ENCODE measurements at regions not wholly inside any gene's neighbourhood (a gene's known extent, or its start where the extent isn't known, plus 50 kb on each side); places are given as distances from the start of the nearest gene placed in this dataset.

GRCh38 chr2:79368116-79368630, 144.7 kb upstream of the CTNNA2 start:
- Histone ChIP-seq H2AK5ac (ENCODE audit: low read length) (no peak overlapping the region), H3K4me2 (ENCODE audit: low read length) (no peak overlapping the region), H2BK12ac (ENCODE audit: low read length) (no peak overlapping the region), H2BK5ac (ENCODE audit: low read depth, low read length, poor library complexity) (no peak overlapping the region), H3K79me1 (ENCODE audit: low read length) (no peaks in the 10 kb centered on the region), H3K4ac (ENCODE audit: low read depth, low read length) (no peak overlapping the region), H2BK120ac (ENCODE audit: insufficient read depth, low read length, poor library complexity) (no peak overlapping the region), H3K4me1 (ENCODE audit: control insufficient read depth in 1 of 2, insufficient read depth in 2 of 2, low read length in 2 of 2) (no peaks in the 10 kb centered on the region), H3K18ac (ENCODE audit: low read length) (no peak overlapping the region), H3K27ac (ENCODE audit: low read depth, low read length) (no peak overlapping the region), H4K8ac (ENCODE audit: low read depth, low read length) (no peak overlapping the region), H3K9ac (ENCODE audit: low read length) (no peak overlapping the region), H3K4me3 (ENCODE audit: low read depth, low read length) (no peak overlapping the region), H3K27me3 (ENCODE audit: insufficient read depth, low read length) (no peaks in the 10 kb centered on the region), H3K9me3 (ENCODE audit: insufficient read depth, low read depth, low read length) (no peaks in the 10 kb centered on the region), H3K23ac (ENCODE audit: low read length) (no peak overlapping the region), H3K14ac (ENCODE audit: low read length) (no peak overlapping the region), H4K12ac (ENCODE audit: low read depth, low read length) (no peak overlapping the region), H2AFZ (ENCODE audit: insufficient read depth, low read length, poor library complexity) (no peak overlapping the region), H3K79me2 (ENCODE audit: control insufficient read depth, insufficient read depth, low read length, poor library complexity) (no peaks in the 10 kb centered on the region), H3K36me3 (ENCODE audit: control insufficient read depth in 1 of 2, insufficient read depth in 2 of 2, low read length in 2 of 2) (no peaks in the 10 kb centered on the region), H4K91ac (ENCODE audit: low read depth, low read length) (no peak overlapping the region)
- no CpG with 5 or more reads among the region's 5 CpGs for WGBS (ENCODE audit: extremely low coverage, insufficient coverage, insufficient read length)
- no peak for DNase-seq

GRCh38 chr2:79359419-79359818, 153.4 kb upstream of the CTNNA2 start:
- Histone ChIP-seq H4K8ac (ENCODE audit: low read depth, low read length) (no peak overlapping the region), H3K36me3 (ENCODE audit: control insufficient read depth in 1 of 2, insufficient read depth in 2 of 2, low read length in 2 of 2) (no peaks in the 10 kb centered on the region), H3K27ac (ENCODE audit: low read depth, low read length) (no peak overlapping the region), H3K4me3 (ENCODE audit: low read depth, low read length) (no peak overlapping the region), H3K18ac (ENCODE audit: low read length) (no peak overlapping the region), H3K4ac (ENCODE audit: low read depth, low read length) (no peak overlapping the region), H3K9me3 (ENCODE audit: insufficient read depth, low read depth, low read length) (no peaks in the 10 kb centered on the region), H3K9ac (ENCODE audit: low read length) (no peak overlapping the region), H3K14ac (ENCODE audit: low read length) (no peak overlapping the region), H3K23ac (ENCODE audit: low read length) (no peak overlapping the region), H2BK12ac (ENCODE audit: low read length) (no peak overlapping the region), H3K79me2 (ENCODE audit: control insufficient read depth, insufficient read depth, low read length, poor library complexity) (no peaks in the 10 kb centered on the region), H2BK5ac (ENCODE audit: low read depth, low read length, poor library complexity) (no peak overlapping the region), H2AFZ (ENCODE audit: insufficient read depth, low read length, poor library complexity) (no peak overlapping the region), H2AK5ac (ENCODE audit: low read length) (no peak overlapping the region), H3K27me3 (ENCODE audit: insufficient read depth, low read length) (no peaks in the 10 kb centered on the region), H4K12ac (ENCODE audit: low read depth, low read length) (no peak overlapping the region), H3K79me1 (ENCODE audit: low read length) (no peaks in the 10 kb centered on the region), H4K91ac (ENCODE audit: low read depth, low read length) (no peak overlapping the region), H2BK120ac (ENCODE audit: insufficient read depth, low read length, poor library complexity) (no peak overlapping the region), H3K4me1 (ENCODE audit: control insufficient read depth in 1 of 2, insufficient read depth in 2 of 2, low read length in 2 of 2) (no peaks in the 10 kb centered on the region), H3K4me2 (ENCODE audit: low read length) (no peak overlapping the region)
- WGBS (ENCODE audit: extremely low coverage, insufficient coverage, insufficient read length), result no CpG with 5 or more reads among the region's 2 CpGs
- no peak for DNase-seq

GRCh38 chr2:79355569-79355968, 157.3 kb upstream of the CTNNA2 start:
- Histone ChIP-seq H3K4me1 (ENCODE audit: control insufficient read depth in 1 of 2, insufficient read depth in 2 of 2, low read length in 2 of 2) (no peaks in the 10 kb centered on the region), H3K79me1 (ENCODE audit: low read length) (no peaks in the 10 kb centered on the region), H2BK12ac (ENCODE audit: low read length) (no peak overlapping the region), H3K4me2 (ENCODE audit: low read length) (no peak overlapping the region), H3K18ac (ENCODE audit: low read length) (no peak overlapping the region), H3K79me2 (ENCODE audit: control insufficient read depth, insufficient read depth, low read length, poor library complexity) (no peaks in the 10 kb centered on the region), H3K9ac (ENCODE audit: low read length) (no peak overlapping the region), H3K4me3 (ENCODE audit: low read depth, low read length) (no peak overlapping the region), H2BK120ac (ENCODE audit: insufficient read depth, low read length, poor library complexity) (no peak overlapping the region), H2AK5ac (ENCODE audit: low read length) (no peak overlapping the region), H3K27me3 (ENCODE audit: insufficient read depth, low read length) (no peaks in the 10 kb centered on the region), H3K27ac (ENCODE audit: low read depth, low read length) (no peak overlapping the region), H3K14ac (ENCODE audit: low read length) (no peak overlapping the region), H4K12ac (ENCODE audit: low read depth, low read length) (no peak overlapping the region), H4K91ac (ENCODE audit: low read depth, low read length) (no peak overlapping the region), H3K4ac (ENCODE audit: low read depth, low read length) (no peak overlapping the region), H2AFZ (ENCODE audit: insufficient read depth, low read length, poor library complexity) (no peak overlapping the region), H3K9me3 (ENCODE audit: insufficient read depth, low read depth, low read length) (no peaks in the 10 kb centered on the region), H3K36me3 (ENCODE audit: control insufficient read depth in 1 of 2, insufficient read depth in 2 of 2, low read length in 2 of 2) (no peaks in the 10 kb centered on the region), H3K23ac (ENCODE audit: low read length) (no peak overlapping the region), H2BK5ac (ENCODE audit: low read depth, low read length, poor library complexity) (no peak overlapping the region), H4K8ac (ENCODE audit: low read depth, low read length) (no peak overlapping the region)
- WGBS (ENCODE audit: extremely low coverage, insufficient coverage, insufficient read length), result no CpG with 5 or more reads among the region's 1 CpG
- no peak for DNase-seq

GRCh38 chr2:79327460-79327859, 167.9 kb upstream of the REG3A start:
- Histone ChIP-seq H4K8ac (ENCODE audit: low read depth, low read length) (no peak overlapping the region), H3K27ac (ENCODE audit: low read depth, low read length) (no peak overlapping the region), H3K27me3 (ENCODE audit: insufficient read depth, low read length) (no peaks in the 10 kb centered on the region), H3K79me1 (ENCODE audit: low read length) (no peaks in the 10 kb centered on the region), H3K4me2 (ENCODE audit: low read length) (no peak overlapping the region), H3K9me3 (ENCODE audit: insufficient read depth, low read depth, low read length) (no peaks in the 10 kb centered on the region), H3K79me2 (ENCODE audit: control insufficient read depth, insufficient read depth, low read length, poor library complexity) (no peaks in the 10 kb centered on the region), H3K18ac (ENCODE audit: low read length) (no peak overlapping the region), H2BK120ac (ENCODE audit: insufficient read depth, low read length, poor library complexity) (no peak overlapping the region), H2AK5ac (ENCODE audit: low read length) (no peak overlapping the region), H4K12ac (ENCODE audit: low read depth, low read length) (no peak overlapping the region), H3K36me3 (ENCODE audit: control insufficient read depth in 1 of 2, insufficient read depth in 2 of 2, low read length in 2 of 2) (no peaks in the 10 kb centered on the region), H3K4me3 (ENCODE audit: low read depth, low read length) (peak overlapping the region; percentile 35), H2BK5ac (ENCODE audit: low read depth, low read length, poor library complexity) (no peak overlapping the region), H4K91ac (ENCODE audit: low read depth, low read length) (no peak overlapping the region), H3K4me1 (ENCODE audit: control insufficient read depth in 1 of 2, insufficient read depth in 2 of 2, low read length in 2 of 2) (no peaks in the 10 kb centered on the region), H3K9ac (ENCODE audit: low read length) (no peak overlapping the region), H3K14ac (ENCODE audit: low read length) (no peak overlapping the region), H3K4ac (ENCODE audit: low read depth, low read length) (no peak overlapping the region), H2BK12ac (ENCODE audit: low read length) (no peak overlapping the region), H3K23ac (ENCODE audit: low read length) (no peak overlapping the region), H2AFZ (ENCODE audit: insufficient read depth, low read length, poor library complexity) (no peak overlapping the region)
- DNase-seq, result no peak

All from trophoblast cell (in vitro differentiated cells and primary cell).